HEK293 (cell line): ENCODE measurements at regions not wholly inside any gene's neighbourhood (a gene's known extent, or its start where the extent isn't known, plus 50 kb on each side); places are given as distances from the start of the nearest gene placed in this dataset.

Experiments
- CTCF ChIP-seq: fragments of 450-650 bp; formaldehyde crosslinking; IDR thresholded peaks from 2 replicates; pipeline ENCODE4 v1.5.1; 2016; ENCODE audit warnings: missing biosample characterization, missing genetic modification characterization
- PATZ1 ChIP-seq: fragments of 450-650 bp; formaldehyde crosslinking; IDR thresholded peaks from 2 replicates; pipeline ENCODE4 v1.5.1; 2016; ENCODE audit warnings: missing biosample characterization, missing genetic modification characterization
- PRDM10 ChIP-seq: fragments of 450-650 bp; formaldehyde crosslinking; IDR thresholded peaks from 2 replicates; pipeline ENCODE4 v1.5.1; 2016; ENCODE audit warnings: missing biosample characterization, missing genetic modification characterization
- REST ChIP-seq: fragments of 450-650 bp; formaldehyde crosslinking; IDR thresholded peaks from 2 replicates; pipeline ENCODE4 v1.5.1; 2016; ENCODE audit warnings: missing biosample characterization, missing genetic modification characterization
- SETDB1 ChIP-seq: IDR thresholded peaks from one replicate; pipeline ENCODE4 v1.6.1; 2017; ENCODE audit warnings: mild to moderate bottlenecking, low read length, moderate library complexity, mixed read lengths; ENCODE audit not compliant: insufficient read length
- TRIM28 ChIP-seq: IDR thresholded peaks from 2 replicates; pipeline ENCODE4 v1.6.1; 2011; ENCODE audit warnings: low read length, control low read depth, borderline replicate concordance
- YY1 ChIP-seq: fragments of 450-650 bp; formaldehyde crosslinking; IDR thresholded peaks from 2 replicates; pipeline ENCODE4 v1.5.1; 2018; ENCODE audit warnings: missing biosample characterization, missing genetic modification characterization
- ZBTB17 ChIP-seq: fragments of 450-650 bp; formaldehyde crosslinking; IDR thresholded peaks from 2 replicates; pipeline ENCODE4 v1.5.1; 2016; ENCODE audit warnings: missing biosample characterization, missing genetic modification characterization
- ZNF239 ChIP-seq: fragments of 450-650 bp; formaldehyde crosslinking; IDR thresholded peaks from 2 replicates; pipeline ENCODE4 v1.5.1; 2016; ENCODE audit warnings: missing biosample characterization, missing genetic modification characterization
- ZNF707 ChIP-seq: fragments of 450-650 bp; formaldehyde crosslinking; IDR thresholded peaks from 2 replicates; pipeline ENCODE4 v1.5.1; 2016; ENCODE audit warnings: missing biosample characterization, missing genetic modification characterization
- TF ChIP-seq, protein P1 (sequence below): fragments of 450-650 bp; IDR thresholded peaks from 2 replicates; pipeline ENCODE4 v1.5.1; 2018; ENCODE audit warnings: missing biosample characterization, missing genetic modification characterization

GRCh38 chr9:38215465-38215864 lies 146.4 kb upstream of the SHB start:
- TF ChIP-seq TRIM28 (no peak), CTCF (no peak), ZNF707 (tag by site-specific recombination) (no peak), REST (tag by site-specific recombination) (no peak), PRDM10 (no peak), YY1 (tag by site-specific recombination) (no peak), PATZ1 (tag by site-specific recombination) (no peak), ZNF239 (tag by site-specific recombination) (no peak), SETDB1 (no peak), ZBTB17 (no peak)
- TF ChIP-seq, protein P1, sequence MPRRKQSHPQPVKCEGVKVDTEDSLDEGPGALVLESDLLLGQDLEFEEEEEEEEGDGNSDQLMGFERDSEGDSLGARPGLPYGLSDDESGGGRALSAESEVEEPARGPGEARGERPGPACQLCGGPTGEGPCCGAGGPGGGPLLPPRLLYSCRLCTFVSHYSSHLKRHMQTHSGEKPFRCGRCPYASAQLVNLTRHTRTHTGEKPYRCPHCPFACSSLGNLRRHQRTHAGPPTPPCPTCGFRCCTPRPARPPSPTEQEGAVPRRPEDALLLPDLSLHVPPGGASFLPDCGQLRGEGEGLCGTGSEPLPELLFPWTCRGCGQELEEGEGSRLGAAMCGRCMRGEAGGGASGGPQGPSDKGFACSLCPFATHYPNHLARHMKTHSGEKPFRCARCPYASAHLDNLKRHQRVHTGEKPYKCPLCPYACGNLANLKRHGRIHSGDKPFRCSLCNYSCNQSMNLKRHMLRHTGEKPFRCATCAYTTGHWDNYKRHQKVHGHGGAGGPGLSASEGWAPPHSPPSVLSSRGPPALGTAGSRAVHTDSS (tag by site-specific recombination) = no peak
